ENCODE measurements at regions not wholly inside any gene's neighbourhood (a gene's known extent, or its start where the extent isn't known, plus 50 kb on each side); places are given as distances from the start of the nearest gene placed in this dataset.

DNA sequence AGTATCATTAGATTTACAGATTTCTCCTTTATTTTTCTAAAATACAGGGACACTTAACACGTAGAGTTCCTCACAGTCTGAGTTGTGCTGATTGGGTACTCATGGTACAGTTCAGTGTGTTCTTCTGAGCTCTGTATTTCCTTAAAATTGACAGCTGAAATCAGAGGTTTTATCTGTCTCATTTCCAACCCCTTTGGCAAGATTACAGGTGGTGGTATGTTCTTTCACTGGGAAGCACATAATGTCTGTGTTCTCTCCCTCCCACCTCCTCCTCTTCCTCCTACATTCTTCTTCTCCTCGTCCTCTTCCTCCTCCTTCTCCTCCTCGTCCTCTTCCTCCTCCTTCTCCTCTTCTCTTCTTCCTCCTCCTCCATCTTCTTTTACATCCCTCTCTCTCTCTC lies 99.5 kb upstream of the EEPD1 start:
- ATAC-seq (ENCODE audit: low read depth) (no peak), DNase-seq (no peak)
- H3K9me1 ChIP-seq (ENCODE audit: insufficient read depth, low read length): peaks cover 7% of the 10 kb centered on the region; the same call in 1 of the 2 replicates
- no peaks in the 10 kb centered on the region for H4K20me1 ChIP-seq (ENCODE audit: insufficient read depth, low read length)
- dilution Hi-C loops (cut with HindIII; ENCODE audit: low sequenced_read_pairs, unreplicated experiment) (no loop called here), intact Hi-C loops (cut with micrococcal nuclease) (no loop called here), in situ Hi-C loops (cut with MboI; ENCODE audit: low sequenced_read_pairs) (no loop called here)
- 80% methylated on average over 1 of the region's 3 CpGs; no CpG with 5 or more reads in 1 of the 2 experiments for WGBS, 2 experiments (ENCODE audit: extremely low coverage in 2 of 2, insufficient read length in 1 of 2)
- POLR2A ChIA-PET (ENCODE audit: unreplicated experiment): no interaction called here
- no peak overlapping the region for H3K27ac ChIP-seq (ENCODE audit: insufficient read depth, low read length)
- no peak overlapping the region for H3K56ac ChIP-seq (ENCODE audit: extremely low read depth, insufficient read depth, low read length)
- peaks cover 4% of the 10 kb centered on the region for H3K27me3 ChIP-seq (ENCODE audit: control insufficient read depth, insufficient read depth, low read length)
- no peaks in the 10 kb centered on the region for H3K36me3 ChIP-seq (ENCODE audit: control insufficient read depth, insufficient read depth, low read length)
- no peak overlapping the region for H3K23ac ChIP-seq (ENCODE audit: low read depth, low read length)
- TF ChIP-seq ELK1 (IDR thresholded peaks at IDR 0.05; ENCODE audit: borderline replicate concordance, low read depth, low read length) (no peak), RFX5 (IDR thresholded peaks at IDR 0.05; ENCODE audit: low read depth, low read length) (no peak)
- H3K79me1 ChIP-seq (ENCODE audit: low read depth in 1 of 2, low read length in 2 of 2): no peaks in the 10 kb centered on the region
- no peak overlapping the region for H3K4me2 ChIP-seq (ENCODE audit: low read depth, low read length)
- H2BK20ac ChIP-seq (ENCODE audit: low read depth, low read length): no peak overlapping the region
- H3K14ac ChIP-seq (replicated peaks; ENCODE audit: low read depth, low read length): no peak overlapping the region
- H4K8ac ChIP-seq (ENCODE audit: low read depth in 2 of 2, low read length in 2 of 2): no peak overlapping the region
- H3K4ac ChIP-seq (ENCODE audit: low read depth, low read length): no peak overlapping the region
- no peak overlapping the region for H2AFZ ChIP-seq (replicated peaks; ENCODE audit: low read length, poor library complexity)
- H3K4me1 ChIP-seq (ENCODE audit: control insufficient read depth, insufficient read depth, low read length): peaks cover 6% of the 10 kb centered on the region
- no peak overlapping the region for H3K9ac ChIP-seq (ENCODE audit: low read depth, low read length)
- no peak overlapping the region for H2AK5ac ChIP-seq (ENCODE audit: low read depth, low read length)
- no peak overlapping the region for H2BK120ac ChIP-seq (ENCODE audit: low read depth, low read length)
- H2BK5ac ChIP-seq (ENCODE audit: low read depth, low read length, poor library complexity, severe bottlenecking): no peak overlapping the region
- H4K91ac ChIP-seq (ENCODE audit: insufficient read depth, low read depth, low read length): no peak overlapping the region
- CTCF ChIA-PET: interaction anchor here (1.0 kb wide), 1 partner anchor 10 kb away, joined by 3 read pairs; no protein-coding TSS in a partner anchor
- no peaks in the 10 kb centered on the region for H3K9me3 ChIP-seq (ENCODE audit: control insufficient read depth, insufficient read depth, low read length)
- no peak overlapping the region for H4K5ac ChIP-seq (ENCODE audit: low read depth, low read length)
- H2BK15ac ChIP-seq (ENCODE audit: low read depth, low read length): no peak overlapping the region
- H2AK9ac ChIP-seq (replicated peaks; ENCODE audit: low read depth, low read length, poor library complexity): no peak overlapping the region
- no peak overlapping the region for H3K18ac ChIP-seq (ENCODE audit: low read depth, low read length)
- no peak overlapping the region for H3K4me3 ChIP-seq (ENCODE audit: insufficient read depth, low read depth, low read length)
- no TSS peak for BruUV-seq (replicated peaks)
